Skeletal muscle tissue (tissue), 3 donors: ENCODE measurements at regions not wholly inside any gene's neighbourhood (a gene's known extent, or its start where the extent isn't known, plus 50 kb on each side); places are given as distances from the start of the nearest gene placed in this dataset.

Experiments used
- H3K27ac ChIP-seq: one replicate; pipeline ENCODE4 v1.7.0; 2013; ENCODE audit warnings: mild to moderate bottlenecking, low read depth, low read length, inconsistent platforms
- H3K27me3 ChIP-seq, 3 donors: one replicate each; pipeline ENCODE4 v1.7.0; 2013; ENCODE audit warnings: low read length in 3 of 3; ENCODE audit not compliant: control insufficient read depth in 3 of 3, insufficient read depth in 3 of 3
- H3K36me3 ChIP-seq, 3 donors: one replicate each; pipeline ENCODE4 v1.7.0; 2013; ENCODE audit warnings: low read length in 3 of 3; ENCODE audit not compliant: control insufficient read depth in 3 of 3, insufficient read depth in 3 of 3
- H3K4me1 ChIP-seq, 3 donors: one replicate each; pipeline ENCODE4 v1.7.0; 2013; ENCODE audit warnings: low read length in 3 of 3, mild to moderate bottlenecking in 3 of 3; ENCODE audit not compliant: control insufficient read depth in 3 of 3, insufficient read depth in 3 of 3
- H3K4me3 ChIP-seq, 3 donors: one replicate each; pipeline ENCODE4 v1.7.0; 2013; ENCODE audit warnings: low read length in 3 of 3
- H3K9ac ChIP-seq, 3 donors: one replicate each; pipeline ENCODE4 v1.7.0; 2013; ENCODE audit warnings: low read length in 3 of 3, mild to moderate bottlenecking in 3 of 3, moderate library complexity in 2 of 3, low read depth in 1 of 3
- H3K9me3 ChIP-seq, 3 donors: one replicate each; pipeline ENCODE4 v1.7.0; 2013; ENCODE audit warnings: low read length in 3 of 3; ENCODE audit not compliant: control insufficient read depth in 3 of 3
- donor health status: Osteomylitis.

- Histone ChIP-seq H3K36me3 (no peaks in the 10 kb centered on the region), H3K4me1 (no peaks in the 10 kb centered on the region), H3K9ac (no peak overlapping the region), H3K27ac (no peak overlapping the region), H3K27me3 (no peaks in the 10 kb centered on the region), H3K9me3 (no peaks in the 10 kb centered on the region), H3K4me3 (no peak overlapping the region)
Measured at GRCh38 chr13:72431981-72432682, 295.3 kb downstream of the MZT1 start.

GRCh38 chr13:72430923-72431322 lies 296.5 kb downstream of the MZT1 start:
- no peaks in the 10 kb centered on the region for H3K36me3 ChIP-seq
- H3K27ac ChIP-seq: no peak overlapping the region
- no peak overlapping the region for H3K9ac ChIP-seq
- no peaks in the 10 kb centered on the region for H3K27me3 ChIP-seq
- no peaks in the 10 kb centered on the region for H3K4me1 ChIP-seq
- H3K9me3 ChIP-seq: no peaks in the 10 kb centered on the region
- no peak overlapping the region for H3K4me3 ChIP-seq

- Histone ChIP-seq H3K9ac (no peak overlapping the region), H3K36me3 (no peaks in the 10 kb centered on the region), H3K9me3 (no peaks in the 10 kb centered on the region), H3K27me3 (no peaks in the 10 kb centered on the region), H3K4me3 (no peak overlapping the region), H3K4me1 (no peaks in the 10 kb centered on the region), H3K27ac (no peak overlapping the region)
Measured at GRCh38 chr13:72427757-72428528, 299.5 kb downstream of the MZT1 start.

DNA sequence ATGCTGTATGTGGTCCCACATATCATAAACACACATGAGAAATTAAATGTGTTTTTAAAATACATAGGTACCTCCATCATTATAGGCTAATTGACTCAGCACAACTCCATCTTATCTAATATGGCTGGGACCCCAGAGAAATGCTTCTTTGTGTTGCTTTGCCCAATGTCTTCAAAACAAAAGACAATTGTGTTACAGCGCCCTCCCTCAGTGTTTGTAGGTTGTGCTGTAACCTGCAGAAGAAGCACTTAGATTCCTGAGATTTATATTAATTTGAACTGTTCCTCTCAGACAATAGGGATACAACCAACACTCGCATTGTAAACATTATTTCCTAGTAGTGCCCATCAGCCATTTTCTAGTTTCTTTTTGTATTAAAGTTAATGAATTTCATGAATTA lies 303.4 kb downstream of the MZT1 start:
- no peaks in the 10 kb centered on the region for H3K9me3 ChIP-seq
- H3K27ac ChIP-seq: no peak overlapping the region
- H3K36me3 ChIP-seq: no peaks in the 10 kb centered on the region
- H3K4me1 ChIP-seq: no peaks in the 10 kb centered on the region
- H3K27me3 ChIP-seq: no peaks in the 10 kb centered on the region
- H3K9ac ChIP-seq: no peak overlapping the region
- H3K4me3 ChIP-seq: no peak overlapping the region

DNA sequence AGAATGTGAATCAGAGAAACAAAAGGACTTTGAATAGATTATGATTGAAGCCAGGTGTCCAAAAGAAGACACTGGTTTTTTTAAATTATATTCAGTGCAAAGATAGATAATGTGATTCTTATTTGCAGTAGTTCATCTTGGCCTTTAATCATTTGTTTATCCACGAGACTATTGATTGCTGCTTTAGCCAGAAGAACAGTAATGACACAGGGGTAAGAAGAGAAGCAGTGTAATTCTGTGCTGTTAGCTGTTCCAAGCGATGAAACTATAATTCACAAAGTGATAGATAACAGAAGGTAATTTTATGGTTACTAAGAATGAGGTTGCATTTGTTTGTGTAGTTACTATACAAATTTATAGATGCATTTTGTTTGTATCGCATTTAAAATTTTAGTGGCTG lies 311.6 kb downstream of the MZT1 start:
- no peaks in the 10 kb centered on the region for H3K9me3 ChIP-seq

DNA sequence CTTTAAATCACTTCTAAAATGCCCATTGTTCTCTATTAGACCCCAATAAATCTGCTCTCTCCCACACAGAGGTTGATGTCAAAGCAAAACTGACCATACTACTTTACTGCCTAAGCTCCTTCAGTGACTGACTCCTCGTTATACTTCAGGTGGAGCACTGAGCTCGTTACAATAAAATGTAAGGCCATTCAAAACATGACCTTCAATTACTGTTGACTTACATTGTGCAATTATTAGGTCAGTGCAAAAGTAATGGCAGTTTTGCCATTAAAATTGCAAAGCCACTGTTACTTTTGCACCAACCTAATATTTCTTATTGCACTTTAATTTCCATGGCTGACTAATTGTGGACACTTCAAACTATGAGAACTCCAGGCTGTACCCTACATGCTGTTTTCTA lies 314.9 kb downstream of the MZT1 start:
- no peak overlapping the region for H3K27ac ChIP-seq
- H3K9me3 ChIP-seq: no peaks in the 10 kb centered on the region
- H3K4me1 ChIP-seq: no peaks in the 10 kb centered on the region
- H3K9ac ChIP-seq: no peak overlapping the region
- no peaks in the 10 kb centered on the region for H3K36me3 ChIP-seq
- H3K4me3 ChIP-seq: no peak overlapping the region
- no peaks in the 10 kb centered on the region for H3K27me3 ChIP-seq

More for the DNA sequence above, 311.6 kb downstream of the MZT1 start:
- H3K9ac ChIP-seq: no peak overlapping the region
- H3K36me3 ChIP-seq: no peaks in the 10 kb centered on the region
- H3K4me3 ChIP-seq: no peak overlapping the region
- H3K4me1 ChIP-seq: no peaks in the 10 kb centered on the region
- H3K27me3 ChIP-seq: no peaks in the 10 kb centered on the region
- H3K27ac ChIP-seq: no peak overlapping the region

GRCh38 chr13:72405441-72405840 lies 322.0 kb downstream of the MZT1 start:
- H3K4me3 ChIP-seq: no peak overlapping the region
- H3K36me3 ChIP-seq: no peaks in the 10 kb centered on the region
- H3K4me1 ChIP-seq: no peaks in the 10 kb centered on the region
- no peaks in the 10 kb centered on the region for H3K9me3 ChIP-seq
- no peak overlapping the region for H3K27ac ChIP-seq
- H3K27me3 ChIP-seq: no peaks in the 10 kb centered on the region
- no peak overlapping the region for H3K9ac ChIP-seq

DNA sequence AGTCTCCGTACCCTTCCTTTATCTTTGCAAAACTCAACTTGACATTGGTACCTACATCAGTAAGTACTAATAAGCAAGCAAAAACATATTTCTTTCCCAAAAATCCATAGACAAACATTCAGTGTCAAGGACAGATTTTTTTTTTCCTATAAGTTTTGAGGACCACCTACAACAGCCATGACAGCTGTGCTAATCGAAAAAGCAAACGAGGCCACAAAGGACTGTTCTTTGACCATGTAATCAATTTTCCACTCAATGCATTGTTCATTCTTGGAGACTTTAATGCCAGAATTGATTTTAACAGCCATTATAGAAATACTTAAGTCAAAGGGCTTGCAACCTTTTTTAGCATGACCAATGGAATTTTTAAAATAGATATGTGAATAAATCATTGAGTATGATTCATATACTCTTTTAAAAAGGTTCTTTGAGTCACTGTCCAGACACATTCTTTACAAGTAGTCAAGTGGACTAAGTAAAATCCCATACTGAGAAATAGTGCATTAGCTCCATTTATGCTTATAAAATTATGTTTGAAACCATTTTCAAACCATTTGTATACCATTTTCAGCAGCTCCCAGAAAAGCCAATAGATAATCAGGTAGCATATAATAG lies 323.9 kb downstream of the MZT1 start:
- no peaks in the 10 kb centered on the region for H3K36me3 ChIP-seq

GRCh38 chr13:72400856-72401255 lies 326.6 kb downstream of the MZT1 start:
- H3K9me3 ChIP-seq: no peaks in the 10 kb centered on the region
- H3K36me3 ChIP-seq: no peaks in the 10 kb centered on the region
- H3K27ac ChIP-seq: no peak overlapping the region
- H3K9ac ChIP-seq: no peak overlapping the region
- no peaks in the 10 kb centered on the region for H3K27me3 ChIP-seq
- H3K4me3 ChIP-seq: no peak overlapping the region
- H3K4me1 ChIP-seq: no peaks in the 10 kb centered on the region

More for the DNA sequence above, 323.9 kb downstream of the MZT1 start:
- no peak overlapping the region for H3K9ac ChIP-seq
- no peak overlapping the region for H3K27ac ChIP-seq
- no peak overlapping the region for H3K4me3 ChIP-seq
- H3K9me3 ChIP-seq: no peaks in the 10 kb centered on the region
- H3K4me1 ChIP-seq: no peaks in the 10 kb centered on the region
- H3K27me3 ChIP-seq: no peaks in the 10 kb centered on the region

DNA sequence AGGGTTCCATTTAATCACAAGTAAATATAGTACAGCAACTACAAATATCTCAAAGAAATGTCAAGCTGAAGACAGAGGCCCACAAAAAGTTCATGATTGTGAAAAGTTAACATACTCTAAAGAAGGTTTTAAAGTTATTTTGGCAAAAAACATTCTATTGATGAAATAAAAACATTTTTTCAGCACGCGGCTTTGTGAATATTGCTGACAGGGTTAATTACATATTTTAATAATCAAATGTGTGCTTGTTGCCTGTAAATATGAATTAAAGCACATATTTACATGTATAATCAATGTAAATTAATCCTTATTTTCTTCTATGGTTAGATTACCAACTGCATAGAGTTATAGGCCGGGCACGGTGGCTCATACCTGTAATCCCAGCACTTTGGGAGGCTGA lies 328.1 kb downstream of the MZT1 start:
- Histone ChIP-seq H3K4me1 (no peaks in the 10 kb centered on the region), H3K4me3 (no peak overlapping the region), H3K9ac (no peak overlapping the region), H3K27ac (no peak overlapping the region), H3K9me3 (no peaks in the 10 kb centered on the region), H3K27me3 (no peaks in the 10 kb centered on the region), H3K36me3 (no peaks in the 10 kb centered on the region)
